ENCODE measurements at regions not wholly inside any gene's neighbourhood (a gene's known extent, or its start where the extent isn't known, plus 50 kb on each side); places are given as distances from the start of the nearest gene placed in this dataset.
A peak's percentile ranks its signal among the peaks of the same experiment; 100 is the strongest.

DNA sequence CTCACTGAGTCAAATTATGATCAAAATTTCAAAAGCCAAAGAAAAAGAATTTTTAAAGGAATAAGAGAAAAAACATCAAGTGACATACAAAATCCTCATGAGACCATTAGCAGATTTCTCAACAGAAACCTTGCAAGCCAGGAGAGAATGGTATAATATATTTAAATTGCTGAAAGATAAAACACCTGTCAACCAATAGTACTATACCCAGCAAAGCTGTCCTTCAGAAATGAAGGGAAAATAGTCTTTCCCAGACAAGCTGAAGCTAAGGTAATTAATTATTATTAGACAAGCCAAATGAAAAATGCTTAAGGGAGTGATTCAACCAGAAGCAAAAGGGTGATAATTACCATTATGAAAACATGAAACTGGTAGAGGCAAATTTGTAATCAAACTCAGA, 104.2 kb upstream of the TET2 start:
- intact Hi-C loops (cut with micrococcal nuclease; ENCODE audit: unreplicated experiment) = no loop called here
- Histone ChIP-seq H3K9me3 (replicated peaks; ENCODE audit: control insufficient read depth, insufficient read depth, low read length) (peaks cover 3% of the 10 kb centered on the region), H3K36me3 (ENCODE audit: control insufficient read depth in 2 of 2, insufficient read depth in 2 of 2, low read length in 1 of 2) (no peaks in the 10 kb centered on the region), H3K27me3 (replicated peaks in 1 of 2; ENCODE audit: control insufficient read depth in 2 of 2, insufficient read depth in 2 of 2, low read length in 1 of 2) (no peaks in the 10 kb centered on the region), H3K79me2 (ENCODE audit: control insufficient read depth, insufficient read depth, low read length) (no peaks in the 10 kb centered on the region), H3K9ac (ENCODE audit: control insufficient read depth, insufficient read depth, low read length) (no peak overlapping the region), H3K4me1 (ENCODE audit: control insufficient read depth, insufficient read depth, low read length) (no peaks in the 10 kb centered on the region), H4K20me1 (ENCODE audit: control insufficient read depth, insufficient read depth) (no peaks in the 10 kb centered on the region), H2AFZ (ENCODE audit: control insufficient read depth, low read depth, low read length) (no peak overlapping the region), H3K27ac (ENCODE audit: control insufficient read depth, insufficient read depth) (no peak overlapping the region), H3K4me2 (ENCODE audit: control insufficient read depth, insufficient read depth) (no peak overlapping the region), H3K4me3 (no peak overlapping the region)
- ChIA-PET CTCF (no interaction called here), RAD21 (ENCODE audit: unreplicated experiment) (no interaction called here), SMC1A (ENCODE audit: uncharacterized antibody, unreplicated experiment) (interaction anchor here (1.5 kb wide), 1 partner anchor 10 kb away, joined by 4 read pairs; no protein-coding TSS in a partner anchor), POLR2A (no interaction called here)
- BruUV-seq (replicated peaks) = no TSS peak
- TF ChIP-seq CBX5 (IDR thresholded peaks at IDR 0.05; ENCODE audit: low read depth) = peak; percentile 59; the same call in 1 of the 2 replicates
- TF ChIP-seq, protein P1, sequence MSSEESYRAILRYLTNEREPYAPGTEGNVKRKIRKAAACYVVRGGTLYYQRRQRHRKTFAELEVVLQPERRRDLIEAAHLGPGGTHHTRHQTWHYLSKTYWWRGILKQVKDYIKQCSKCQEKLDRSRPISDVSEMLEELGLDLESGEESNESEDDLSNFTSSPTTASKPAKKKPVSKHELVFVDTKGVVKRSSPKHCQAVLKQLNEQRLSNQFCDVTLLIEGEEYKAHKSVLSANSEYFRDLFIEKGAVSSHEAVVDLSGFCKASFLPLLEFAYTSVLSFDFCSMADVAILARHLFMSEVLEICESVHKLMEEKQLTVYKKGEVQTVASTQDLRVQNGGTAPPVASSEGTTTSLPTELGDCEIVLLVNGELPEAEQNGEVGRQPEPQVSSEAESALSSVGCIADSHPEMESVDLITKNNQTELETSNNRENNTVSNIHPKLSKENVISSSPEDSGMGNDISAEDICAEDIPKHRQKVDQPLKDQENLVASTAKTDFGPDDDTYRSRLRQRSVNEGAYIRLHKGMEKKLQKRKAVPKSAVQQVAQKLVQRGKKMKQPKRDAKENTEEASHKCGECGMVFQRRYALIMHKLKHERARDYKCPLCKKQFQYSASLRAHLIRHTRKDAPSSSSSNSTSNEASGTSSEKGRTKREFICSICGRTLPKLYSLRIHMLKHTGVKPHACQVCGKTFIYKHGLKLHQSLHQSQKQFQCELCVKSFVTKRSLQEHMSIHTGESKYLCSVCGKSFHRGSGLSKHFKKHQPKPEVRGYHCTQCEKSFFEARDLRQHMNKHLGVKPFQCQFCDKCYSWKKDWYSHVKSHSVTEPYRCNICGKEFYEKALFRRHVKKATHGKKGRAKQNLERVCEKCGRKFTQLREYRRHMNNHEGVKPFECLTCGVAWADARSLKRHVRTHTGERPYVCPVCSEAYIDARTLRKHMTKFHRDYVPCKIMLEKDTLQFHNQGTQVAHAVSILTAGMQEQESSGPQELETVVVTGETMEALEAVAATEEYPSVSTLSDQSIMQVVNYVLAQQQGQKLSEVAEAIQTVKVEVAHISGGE (CRISPR knock-in tag; IDR thresholded peaks at IDR 0.05) = no peak
- in situ Hi-C loops (cut with MboI) = no loop called here
- FAIRE-seq (no peak), DNase-seq (ENCODE audit: low read depth, low spot score) (no peak), ATAC-seq (no peak)

GRCh38 chr4:105050896-105051295, 95.8 kb upstream of the TET2 start:
- SMC1A ChIA-PET (ENCODE audit: uncharacterized antibody, unreplicated experiment) = interaction anchor here (0.8 to 1.1 kb wide), 2 partner anchors 8 to 71 kb away, joined by 3 to 5 read pairs; no protein-coding TSS in a partner anchor
- no peak overlapping the region for H3K4me3 ChIP-seq
- H3K9ac ChIP-seq (ENCODE audit: control insufficient read depth, insufficient read depth, low read length) = no peak overlapping the region
- RAD21 ChIA-PET (ENCODE audit: unreplicated experiment) = no interaction called here
- no peaks in the 10 kb centered on the region for H4K20me1 ChIP-seq (ENCODE audit: control insufficient read depth, insufficient read depth)
- ATAC-seq (no peak), DNase-seq (ENCODE audit: low read depth, low spot score) (no peak), FAIRE-seq (no peak)
- no peak for TF ChIP-seq ZNF274 (IDR thresholded peaks at IDR 0.05; ENCODE audit: insufficient read depth, insufficient read length)
- no peak for TF ChIP-seq EGR1 (IDR thresholded peaks at IDR 0.05; ENCODE audit: borderline replicate concordance in 1 of 2, low read depth in 2 of 2, low read length in 2 of 2)
- no peak for TF ChIP-seq WRNIP1 (IDR thresholded peaks at IDR 0.05; ENCODE audit: borderline replicate concordance, low read depth, low read length)
- no peak for TF ChIP-seq MXI1 (IDR thresholded peaks at IDR 0.05; ENCODE audit: low read depth, low read length)
- BruUV-seq (replicated peaks) = no TSS peak
- intact Hi-C loops (cut with micrococcal nuclease; ENCODE audit: unreplicated experiment) = loop anchor here (10.0 kb wide), 1 partner anchor 986 kb away; no protein-coding TSS in a partner anchor
- WGBS (ENCODE audit: insufficient coverage, insufficient replicate concordance, low lambda C conversion rate, missing lambda C conversion rate) = 100% methylated on average over 2 of the region's 2 CpGs
- no peaks in the 10 kb centered on the region for H3K79me2 ChIP-seq (ENCODE audit: control insufficient read depth, insufficient read depth, low read length)
- H3K27ac ChIP-seq (ENCODE audit: control insufficient read depth, insufficient read depth) = no peak overlapping the region
- H3K27me3 ChIP-seq (replicated peaks in 1 of 2; ENCODE audit: control insufficient read depth in 2 of 2, insufficient read depth in 2 of 2, low read length in 1 of 2) = no peaks in the 10 kb centered on the region
- H3K36me3 ChIP-seq (ENCODE audit: control insufficient read depth in 2 of 2, insufficient read depth in 2 of 2, low read length in 1 of 2) = no peaks in the 10 kb centered on the region
- in situ Hi-C loops (cut with MboI) = no loop called here
- no peak overlapping the region for H2AFZ ChIP-seq (ENCODE audit: control insufficient read depth, low read depth, low read length)
- H3K9me3 ChIP-seq (replicated peaks; ENCODE audit: control insufficient read depth, insufficient read depth, low read length) = peaks cover 15% of the 10 kb centered on the region
- POLR2A ChIA-PET = no interaction called here
- CTCF ChIA-PET = no interaction called here
- no peaks in the 10 kb centered on the region; the same call in 1 of the 2 replicates for H3K4me1 ChIP-seq (ENCODE audit: control insufficient read depth, insufficient read depth, low read length)
- H3K4me2 ChIP-seq (ENCODE audit: control insufficient read depth, insufficient read depth) = no peak overlapping the region

Data from GM12878 (cell line).